Cardiac fibroblast (primary cell): ENCODE measurements at regions not wholly inside any gene's neighbourhood (a gene's known extent, or its start where the extent isn't known, plus 50 kb on each side); places are given as distances from the start of the nearest gene placed in this dataset.

ENCODE experiments used
- DNase-seq, 2 donors: peaks; one replicate each; pipeline versions ENCODE4 v3.0.0 to v3.0.0-alpha.2; 2010; ENCODE audit warnings: low read depth in 2 of 2
- H3K4me3 ChIP-seq, 2 donors: replicated peaks in 1 of 2; 1 replicate in 1 of 2; 2 replicates in 1 of 2; pipeline ENCODE4 v1.5.1; 2011; ENCODE audit warnings: low read depth in 2 of 2, low read length in 2 of 2, mild to moderate bottlenecking in 2 of 2, moderate library complexity in 1 of 2
- TF ChIP-seq, protein P1 (sequence below): IDR thresholded peaks from one replicate; pipeline ENCODE4 v1.5.1; 2011; ENCODE audit warnings: low read depth, mild to moderate bottlenecking, low read length, inconsistent platforms

DNA sequence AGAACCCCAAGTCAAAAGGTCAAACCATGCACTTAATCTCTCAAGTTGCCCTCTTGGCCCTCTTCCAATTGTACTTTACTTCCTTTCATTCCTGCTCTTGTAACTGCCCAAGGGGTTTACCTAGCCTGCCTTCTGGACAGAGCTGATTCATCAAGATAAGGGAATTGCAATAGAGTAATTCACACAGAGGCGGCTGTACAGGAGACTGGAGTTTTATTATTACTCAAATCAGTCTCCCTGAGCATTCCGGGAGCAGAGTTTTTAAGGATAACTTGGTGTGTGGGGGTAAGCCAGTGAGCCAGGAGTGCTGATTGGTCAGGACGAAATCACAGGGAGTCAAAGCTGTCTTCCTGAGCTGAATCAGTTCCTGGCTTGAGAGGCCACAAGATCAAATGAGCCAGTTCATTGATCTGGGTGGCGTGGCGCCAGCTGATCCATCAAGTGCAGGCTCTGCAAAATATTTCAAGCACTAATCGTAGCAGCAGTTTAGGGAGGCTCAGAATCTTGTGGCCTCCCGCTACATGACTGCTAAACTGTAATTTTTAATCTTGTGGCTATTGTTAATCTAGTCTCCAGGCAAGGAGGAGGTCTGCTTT lies 590.0 kb downstream of the EPHA3 start:
- TF ChIP-seq, protein P1, sequence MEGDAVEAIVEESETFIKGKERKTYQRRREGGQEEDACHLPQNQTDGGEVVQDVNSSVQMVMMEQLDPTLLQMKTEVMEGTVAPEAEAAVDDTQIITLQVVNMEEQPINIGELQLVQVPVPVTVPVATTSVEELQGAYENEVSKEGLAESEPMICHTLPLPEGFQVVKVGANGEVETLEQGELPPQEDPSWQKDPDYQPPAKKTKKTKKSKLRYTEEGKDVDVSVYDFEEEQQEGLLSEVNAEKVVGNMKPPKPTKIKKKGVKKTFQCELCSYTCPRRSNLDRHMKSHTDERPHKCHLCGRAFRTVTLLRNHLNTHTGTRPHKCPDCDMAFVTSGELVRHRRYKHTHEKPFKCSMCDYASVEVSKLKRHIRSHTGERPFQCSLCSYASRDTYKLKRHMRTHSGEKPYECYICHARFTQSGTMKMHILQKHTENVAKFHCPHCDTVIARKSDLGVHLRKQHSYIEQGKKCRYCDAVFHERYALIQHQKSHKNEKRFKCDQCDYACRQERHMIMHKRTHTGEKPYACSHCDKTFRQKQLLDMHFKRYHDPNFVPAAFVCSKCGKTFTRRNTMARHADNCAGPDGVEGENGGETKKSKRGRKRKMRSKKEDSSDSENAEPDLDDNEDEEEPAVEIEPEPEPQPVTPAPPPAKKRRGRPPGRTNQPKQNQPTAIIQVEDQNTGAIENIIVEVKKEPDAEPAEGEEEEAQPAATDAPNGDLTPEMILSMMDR: no peak
- peak in 1 of 2 donors; percentile 1 for DNase-seq
- H3K4me3 ChIP-seq: no peak overlapping the region

DNA sequence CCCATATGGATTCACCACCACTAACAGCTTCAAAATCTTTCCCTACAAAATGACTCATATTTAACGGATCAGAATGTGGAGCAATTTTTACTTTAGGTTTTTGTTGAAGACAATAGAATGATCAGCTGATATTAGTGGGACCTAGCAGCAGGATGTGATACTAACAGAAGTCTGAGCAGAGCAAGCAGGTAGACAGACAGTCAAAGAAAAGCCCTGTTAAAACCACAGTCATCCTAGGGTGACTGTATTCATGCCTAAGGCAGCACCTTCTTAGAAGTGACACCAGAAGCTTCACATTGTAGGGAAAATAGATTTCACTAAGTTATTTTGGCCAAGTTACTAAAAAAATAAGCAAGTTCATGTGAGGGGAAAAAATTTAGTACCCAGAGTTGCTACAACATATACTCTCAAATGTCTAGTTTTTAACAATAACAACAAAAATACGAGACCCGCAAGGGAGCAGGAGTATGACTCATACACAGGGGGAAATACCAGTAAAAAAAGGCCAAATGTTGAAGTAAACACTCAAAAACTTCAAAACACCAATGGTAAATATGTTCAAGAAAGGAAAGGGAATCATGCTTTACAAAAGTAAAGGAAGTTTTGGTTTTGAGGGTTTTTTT lies 590.9 kb downstream of the EPHA3 start:
- no peak overlapping the region for H3K4me3 ChIP-seq
- peak in 1 of 2 donors; percentile 4 for DNase-seq
- TF ChIP-seq, protein P1: no peak

DNA sequence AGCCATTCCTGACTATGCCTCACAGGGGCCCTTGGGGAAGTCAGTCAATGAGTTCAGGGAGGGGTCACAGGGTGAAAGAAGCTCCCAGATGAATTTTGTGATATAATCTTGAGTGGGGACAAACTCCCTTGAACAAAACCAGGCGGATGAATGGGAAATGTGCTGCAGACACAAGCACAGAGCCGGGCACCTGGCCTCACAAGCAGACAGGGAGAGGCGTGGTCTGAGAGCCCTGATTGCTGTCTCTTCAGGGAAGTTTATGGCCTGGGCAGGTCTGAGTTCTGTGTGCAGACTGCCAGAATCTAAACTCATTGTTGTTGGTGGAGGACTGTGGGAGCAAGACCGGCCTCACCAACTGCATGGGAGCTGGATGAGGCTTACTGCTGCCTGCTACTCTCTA lies 591.8 kb downstream of the EPHA3 start:
- DNase-seq: no peak
- no peak overlapping the region for H3K4me3 ChIP-seq
- TF ChIP-seq, protein P1: no peak

DNA sequence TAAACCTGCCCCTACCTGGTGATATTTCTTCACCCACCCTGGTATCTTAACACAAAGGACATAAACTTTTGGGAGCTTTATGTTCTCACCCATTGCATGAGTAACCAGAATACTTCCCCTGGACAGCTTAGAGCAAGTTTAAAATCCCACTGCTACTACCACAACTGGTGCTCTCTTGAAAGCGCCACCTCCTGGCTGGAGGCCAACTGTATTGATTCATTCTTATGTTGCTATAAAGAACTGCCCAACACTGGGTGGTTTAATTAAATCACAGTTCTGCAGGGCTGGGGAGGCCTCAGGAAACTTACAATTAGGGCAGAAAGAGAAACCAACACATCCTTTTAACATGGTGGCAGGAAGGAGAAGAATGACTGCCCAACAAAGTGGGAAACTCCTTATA lies 592.4 kb downstream of the EPHA3 start:
- TF ChIP-seq, protein P1: no peak
- DNase-seq: peak in 1 of 2 donors; percentile 20
- H3K4me3 ChIP-seq: no peak overlapping the region

DNA sequence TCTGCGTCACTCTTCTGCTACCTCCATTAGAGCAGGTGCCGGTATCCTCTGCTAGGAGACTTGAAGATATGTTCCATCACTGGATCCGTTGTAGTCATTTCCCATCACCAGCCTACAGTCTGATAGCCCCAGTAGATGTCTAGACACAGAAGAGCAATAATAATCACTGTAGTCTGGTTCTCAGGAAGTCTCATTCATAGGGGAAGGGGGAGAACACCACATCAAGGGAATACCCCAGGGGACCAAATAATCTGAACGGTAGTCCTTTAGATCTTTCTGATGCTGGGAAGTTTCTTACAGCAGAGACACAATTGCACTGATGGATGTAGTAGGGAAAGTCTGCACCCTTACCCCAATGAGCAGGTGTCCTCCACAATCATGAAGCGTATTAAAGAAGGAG lies 595.0 kb downstream of the EPHA3 start:
- TF ChIP-seq, protein P1: no peak
- DNase-seq: no peak

DNA sequence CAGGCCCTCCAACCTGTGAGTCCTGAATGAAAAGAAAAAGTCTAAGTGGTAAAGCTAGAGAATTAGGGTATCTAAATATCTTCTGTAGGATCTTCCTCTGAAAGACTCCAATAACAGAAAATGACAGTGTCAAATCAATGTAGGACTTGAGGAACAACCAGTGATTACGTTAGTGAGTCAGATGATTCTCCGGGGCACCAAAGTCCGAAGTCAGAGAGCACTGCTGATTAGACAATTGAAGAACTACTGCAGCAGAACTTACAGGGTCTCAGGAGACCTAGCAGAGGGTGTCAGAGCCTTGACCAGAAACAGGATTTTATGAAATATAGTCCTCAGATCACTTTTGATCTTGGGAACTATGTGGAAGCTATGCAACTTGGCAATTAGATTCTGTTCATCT lies 605.8 kb downstream of the EPHA3 start:
- DNase-seq: no peak
- H3K4me3 ChIP-seq: no peak overlapping the region
- TF ChIP-seq, protein P1: no peak

More for the DNA sequence above, 595.0 kb downstream of the EPHA3 start:
- H3K4me3 ChIP-seq: no peak overlapping the region

DNA sequence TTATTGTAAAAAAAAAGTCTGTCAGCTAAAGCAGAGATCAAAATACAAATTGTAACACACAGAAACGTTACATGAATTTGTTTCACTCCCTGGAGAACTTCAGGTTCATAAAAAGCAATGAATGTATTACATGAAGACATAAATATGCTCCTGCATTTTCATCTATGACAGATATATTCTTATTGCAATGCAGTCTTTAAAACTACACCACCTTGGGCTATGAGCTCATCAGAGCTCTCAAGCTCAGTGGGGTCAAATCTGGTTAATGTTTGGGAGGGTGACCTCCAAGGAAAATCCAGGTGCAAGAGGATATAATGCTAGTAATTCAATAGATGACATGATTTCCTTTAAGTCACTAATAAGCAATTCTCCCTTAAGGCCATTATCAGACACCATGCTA lies 606.8 kb downstream of the EPHA3 start:
- no peak for DNase-seq
- H3K4me3 ChIP-seq: no peak overlapping the region
- TF ChIP-seq, protein P1: no peak
